ENCODE measurements at regions not wholly inside any gene's neighbourhood (a gene's known extent, or its start where the extent isn't known, plus 50 kb on each side); places are given as distances from the start of the nearest gene placed in this dataset.
"Not testable (repeated sequence)": the region's sequence is repeated elsewhere in the genome, so short reads cannot be mapped to it uniquely, and the experiment has no call there.

DNA sequence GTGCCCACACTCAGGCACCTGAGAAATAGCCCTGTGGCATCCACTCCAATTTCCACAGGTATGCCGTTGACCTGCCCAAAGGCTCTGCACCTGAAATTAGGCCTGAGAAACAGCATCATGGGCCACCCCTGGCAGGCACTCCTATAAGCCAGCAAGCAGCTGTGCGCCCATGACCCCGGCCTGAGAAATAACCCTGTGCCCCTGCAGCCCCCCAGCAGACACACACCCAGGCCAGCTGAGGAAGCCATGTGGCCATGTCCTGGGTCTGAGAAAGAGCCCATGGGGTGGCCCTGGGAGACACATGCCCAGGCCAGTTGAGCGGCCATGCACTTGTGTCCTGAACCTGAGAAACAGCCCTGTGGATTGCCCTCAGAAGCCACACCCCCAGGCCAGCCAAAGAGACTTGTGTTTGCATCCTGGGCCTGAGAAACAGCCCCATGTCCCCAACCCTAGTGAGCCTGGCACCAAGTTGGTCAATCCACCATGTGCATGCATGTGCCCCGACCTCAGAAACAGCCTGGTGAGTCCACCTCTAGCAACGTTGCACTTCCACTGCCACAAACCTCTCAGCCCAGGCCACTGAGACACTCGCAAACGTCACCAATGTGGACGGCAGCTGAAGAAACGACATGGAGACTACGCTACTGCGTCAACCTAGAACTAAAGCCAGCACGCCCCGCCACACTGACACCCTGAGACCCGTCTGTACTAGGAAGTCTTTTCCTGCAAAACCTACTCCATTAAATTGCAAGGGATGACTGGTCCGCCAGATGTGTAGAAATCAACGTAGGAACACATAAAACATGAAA, 411.9 kb downstream of the TMEM121 start:
- TF ChIP-seq, protein P1, sequence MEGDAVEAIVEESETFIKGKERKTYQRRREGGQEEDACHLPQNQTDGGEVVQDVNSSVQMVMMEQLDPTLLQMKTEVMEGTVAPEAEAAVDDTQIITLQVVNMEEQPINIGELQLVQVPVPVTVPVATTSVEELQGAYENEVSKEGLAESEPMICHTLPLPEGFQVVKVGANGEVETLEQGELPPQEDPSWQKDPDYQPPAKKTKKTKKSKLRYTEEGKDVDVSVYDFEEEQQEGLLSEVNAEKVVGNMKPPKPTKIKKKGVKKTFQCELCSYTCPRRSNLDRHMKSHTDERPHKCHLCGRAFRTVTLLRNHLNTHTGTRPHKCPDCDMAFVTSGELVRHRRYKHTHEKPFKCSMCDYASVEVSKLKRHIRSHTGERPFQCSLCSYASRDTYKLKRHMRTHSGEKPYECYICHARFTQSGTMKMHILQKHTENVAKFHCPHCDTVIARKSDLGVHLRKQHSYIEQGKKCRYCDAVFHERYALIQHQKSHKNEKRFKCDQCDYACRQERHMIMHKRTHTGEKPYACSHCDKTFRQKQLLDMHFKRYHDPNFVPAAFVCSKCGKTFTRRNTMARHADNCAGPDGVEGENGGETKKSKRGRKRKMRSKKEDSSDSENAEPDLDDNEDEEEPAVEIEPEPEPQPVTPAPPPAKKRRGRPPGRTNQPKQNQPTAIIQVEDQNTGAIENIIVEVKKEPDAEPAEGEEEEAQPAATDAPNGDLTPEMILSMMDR (IDR thresholded peaks at IDR 0.05; ENCODE audit: extremely low read depth, insufficient read depth, missing control alignments), result no peak
- in situ Hi-C loops (cut with MboI; ENCODE audit: low pct_unique_long_range_greater_than_20kb, low sequenced_read_pairs, unreplicated experiment), result no loop called here
- DNase-seq (ENCODE audit: low spot score), result no peak

DNA sequence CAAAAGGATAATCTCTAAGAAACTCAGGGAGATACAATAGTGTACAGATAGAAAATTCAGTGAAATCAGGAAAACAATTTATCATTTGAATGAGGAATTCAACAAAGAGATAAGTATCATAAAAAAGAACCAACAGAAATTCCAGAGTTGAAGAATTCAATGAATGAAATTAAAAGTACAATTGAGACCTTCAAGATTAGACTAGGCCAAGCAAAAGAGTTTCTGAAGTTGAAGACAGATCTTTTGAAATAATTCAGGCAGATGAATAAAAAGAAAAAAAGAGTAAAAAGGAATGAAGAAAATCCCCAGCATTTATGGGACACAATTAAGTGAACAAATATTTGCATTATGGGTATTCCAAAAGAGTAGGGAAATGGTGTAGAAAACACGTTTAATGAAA, 412.6 kb downstream of the TMEM121 start:
- in situ Hi-C loops (cut with MboI; ENCODE audit: low pct_unique_long_range_greater_than_20kb, low sequenced_read_pairs, unreplicated experiment), result no loop called here

DNA sequence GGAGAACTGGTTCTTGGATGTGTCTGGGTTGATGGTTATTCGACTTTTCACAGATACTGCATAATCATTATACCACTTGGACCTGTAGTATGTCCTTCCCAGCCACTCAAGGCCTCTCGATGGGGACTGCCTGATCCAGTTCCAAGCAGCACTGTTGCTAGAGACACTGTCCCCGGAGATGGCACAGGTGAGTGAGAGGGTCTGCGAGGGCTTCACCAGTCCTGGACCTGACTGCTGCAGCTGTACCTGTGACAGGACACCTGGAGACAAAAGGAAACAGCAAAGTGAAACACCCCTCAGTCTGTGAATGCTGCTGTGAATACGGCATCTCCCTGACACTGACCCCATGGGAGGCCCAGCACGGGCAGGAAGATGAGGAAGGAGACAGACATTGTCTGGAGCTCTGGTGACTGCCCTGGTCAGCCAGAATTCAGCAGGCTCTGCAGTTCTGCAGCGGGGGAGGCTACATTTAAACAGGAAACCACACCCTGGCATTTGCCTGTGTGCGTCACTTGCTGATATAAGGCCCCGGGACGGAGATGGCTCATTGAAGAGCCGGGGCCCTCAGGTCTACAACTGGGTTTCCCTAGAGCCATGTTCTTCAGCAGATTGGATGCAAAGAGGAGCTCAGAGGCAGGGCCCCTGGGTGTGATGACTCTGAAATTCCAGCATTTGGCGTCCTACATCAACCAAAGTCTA, 413.6 kb downstream of the TMEM121 start:
- DNase-seq (ENCODE audit: low spot score), result no peak
- in situ Hi-C loops (cut with MboI; ENCODE audit: low pct_unique_long_range_greater_than_20kb, low sequenced_read_pairs, unreplicated experiment), result no loop called here
- TF ChIP-seq, protein P1 (IDR thresholded peaks at IDR 0.05; ENCODE audit: extremely low read depth, insufficient read depth, missing control alignments), result no peak

More for the DNA sequence above, 412.6 kb downstream of the TMEM121 start:
- DNase-seq (ENCODE audit: low spot score), result no peak
- TF ChIP-seq, protein P1 (IDR thresholded peaks at IDR 0.05; ENCODE audit: extremely low read depth, insufficient read depth, missing control alignments), result no peak

DNA sequence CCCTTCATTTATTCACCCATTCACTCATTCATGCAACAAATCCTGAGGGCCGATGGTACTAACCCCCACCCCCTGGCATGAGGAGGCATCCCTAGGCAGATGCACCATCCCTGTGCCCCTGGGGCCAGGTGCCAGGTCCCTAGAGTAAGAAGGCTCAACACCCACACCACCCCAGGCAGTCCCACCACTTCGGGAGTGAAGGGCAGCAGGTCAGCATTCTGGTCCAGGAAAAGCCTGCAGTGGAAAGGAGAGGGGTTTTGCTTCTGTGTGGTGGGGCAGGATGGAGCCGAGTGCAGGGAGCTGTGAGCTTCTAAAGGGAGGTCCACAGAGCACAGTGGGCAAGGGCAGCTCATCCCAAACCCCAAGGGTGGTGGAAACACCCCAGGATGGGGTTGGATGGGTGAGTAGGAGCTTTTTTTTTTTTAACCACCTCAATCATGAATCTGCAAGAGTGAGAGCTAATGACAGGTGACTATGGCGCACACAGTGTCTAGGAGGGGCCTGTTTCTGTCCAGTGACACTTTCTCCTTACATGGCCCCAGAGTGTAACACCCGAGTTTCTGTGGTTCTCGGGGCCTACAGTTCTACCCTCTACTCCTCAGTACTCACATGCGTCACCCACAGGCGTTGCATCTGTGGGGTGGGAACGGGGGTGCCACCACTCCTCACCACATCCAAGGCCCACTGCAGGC, 414.3 kb downstream of the TMEM121 start:
- TF ChIP-seq, protein P1 (IDR thresholded peaks at IDR 0.05; ENCODE audit: extremely low read depth, insufficient read depth, missing control alignments), result no peak
- in situ Hi-C loops (cut with MboI; ENCODE audit: low pct_unique_long_range_greater_than_20kb, low sequenced_read_pairs, unreplicated experiment), result no loop called here
- DNase-seq (ENCODE audit: low spot score), result no peak

DNA sequence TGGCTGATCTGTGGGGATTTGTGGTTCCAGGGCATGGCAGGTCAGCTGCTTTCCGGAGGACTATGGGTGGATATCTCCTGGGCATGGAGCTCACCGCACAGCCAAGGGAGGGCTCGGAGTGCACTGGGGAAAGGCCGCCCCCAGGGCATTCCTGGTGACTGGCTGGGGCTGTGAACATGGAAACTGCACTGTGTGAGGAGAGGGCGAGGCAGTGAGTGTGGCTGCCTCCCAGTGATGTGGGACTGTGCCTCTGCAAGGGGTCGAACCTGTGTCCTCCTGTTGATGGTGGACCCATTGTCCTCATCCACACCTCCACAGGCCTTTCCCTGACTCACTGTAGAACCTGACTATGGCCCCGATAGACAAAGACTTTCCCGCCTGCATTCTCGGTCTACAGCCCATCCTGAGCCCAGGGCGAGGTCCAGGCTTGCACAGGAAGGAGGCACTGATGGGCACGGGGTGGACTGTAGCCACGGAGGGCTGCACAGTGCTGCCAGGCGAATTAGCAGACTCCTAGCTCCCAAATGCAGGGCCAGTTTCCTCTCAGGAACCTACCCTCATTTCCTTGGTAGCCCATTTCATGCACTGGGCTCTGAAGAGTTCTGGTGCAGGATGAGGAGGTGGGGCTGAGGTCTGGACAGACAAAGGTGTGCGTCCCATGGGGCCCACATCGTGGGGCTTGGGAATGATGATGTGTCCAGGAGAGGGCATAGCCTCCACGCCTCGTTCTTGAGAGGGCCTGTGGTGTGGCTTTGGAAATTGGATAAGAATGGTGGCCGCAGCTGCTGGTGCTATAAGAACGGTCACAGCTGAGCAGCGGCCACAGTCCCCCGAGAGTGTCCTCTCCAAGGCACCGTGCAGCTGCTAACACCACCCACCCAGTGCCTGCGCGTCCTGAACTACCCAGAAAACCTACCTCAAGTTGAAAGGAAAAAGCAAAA, 415.1 kb downstream of the TMEM121 start:
- no peak for DNase-seq (ENCODE audit: low spot score)
- TF ChIP-seq, protein P1 (IDR thresholded peaks at IDR 0.05; ENCODE audit: extremely low read depth, insufficient read depth, missing control alignments), result no peak
- in situ Hi-C loops (cut with MboI; ENCODE audit: low pct_unique_long_range_greater_than_20kb, low sequenced_read_pairs, unreplicated experiment), result no loop called here

DNA sequence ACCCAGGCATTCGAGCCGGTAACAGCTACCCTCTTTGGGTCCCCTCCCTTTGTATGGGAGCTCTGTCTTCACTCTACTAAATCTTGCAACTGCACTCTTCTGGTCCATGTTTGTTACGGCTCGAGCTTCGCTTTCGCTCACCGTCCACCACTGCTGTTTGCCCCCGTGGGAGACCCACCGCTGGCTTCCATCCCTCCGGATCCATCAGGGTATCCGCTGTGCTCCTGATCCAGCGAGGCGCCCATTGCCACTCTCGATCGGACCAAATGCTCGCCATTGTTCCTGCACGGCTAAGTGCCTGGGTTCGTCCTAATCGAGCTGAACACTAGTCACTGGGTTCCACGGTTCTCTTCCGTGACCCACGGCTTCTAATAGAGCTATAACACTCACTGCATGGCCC, 416.3 kb downstream of the TMEM121 start:
- in situ Hi-C loops (cut with MboI; ENCODE audit: low pct_unique_long_range_greater_than_20kb, low sequenced_read_pairs, unreplicated experiment); DNase-seq (ENCODE audit: low spot score): not testable (repeated sequence)
